ENCODE measurements at regions not wholly inside any gene's neighbourhood (a gene's known extent, or its start where the extent isn't known, plus 50 kb on each side); places are given as distances from the start of the nearest gene placed in this dataset.

GRCh38 chr7:17146621-17147020 is 151.8 kb upstream of the AHR start:
- Histone ChIP-seq H3K4me2 (no peak overlapping the region), H3K9me3 (no peaks in the 10 kb centered on the region), H3K4me3 (no peak overlapping the region), H3K27ac (no peak overlapping the region), H3K4me1 (peaks cover 25% of the 10 kb centered on the region)
- ChIA-PET CTCF (no interaction called here), POLR2A (no interaction called here)
- TF ChIP-seq, protein P1, sequence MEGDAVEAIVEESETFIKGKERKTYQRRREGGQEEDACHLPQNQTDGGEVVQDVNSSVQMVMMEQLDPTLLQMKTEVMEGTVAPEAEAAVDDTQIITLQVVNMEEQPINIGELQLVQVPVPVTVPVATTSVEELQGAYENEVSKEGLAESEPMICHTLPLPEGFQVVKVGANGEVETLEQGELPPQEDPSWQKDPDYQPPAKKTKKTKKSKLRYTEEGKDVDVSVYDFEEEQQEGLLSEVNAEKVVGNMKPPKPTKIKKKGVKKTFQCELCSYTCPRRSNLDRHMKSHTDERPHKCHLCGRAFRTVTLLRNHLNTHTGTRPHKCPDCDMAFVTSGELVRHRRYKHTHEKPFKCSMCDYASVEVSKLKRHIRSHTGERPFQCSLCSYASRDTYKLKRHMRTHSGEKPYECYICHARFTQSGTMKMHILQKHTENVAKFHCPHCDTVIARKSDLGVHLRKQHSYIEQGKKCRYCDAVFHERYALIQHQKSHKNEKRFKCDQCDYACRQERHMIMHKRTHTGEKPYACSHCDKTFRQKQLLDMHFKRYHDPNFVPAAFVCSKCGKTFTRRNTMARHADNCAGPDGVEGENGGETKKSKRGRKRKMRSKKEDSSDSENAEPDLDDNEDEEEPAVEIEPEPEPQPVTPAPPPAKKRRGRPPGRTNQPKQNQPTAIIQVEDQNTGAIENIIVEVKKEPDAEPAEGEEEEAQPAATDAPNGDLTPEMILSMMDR (IDR thresholded peaks at IDR 0.05) = no peak
- no peak for TF ChIP-seq HEYL (CRISPR knock-in tag; IDR thresholded peaks at IDR 0.05)
- no peak for TF ChIP-seq E2F6 (IDR thresholded peaks at IDR 0.05; ENCODE audit: borderline replicate concordance, low read depth)
- no peak for TF ChIP-seq ZC3H11A (IDR thresholded peaks at IDR 0.05)
- no peak for TF ChIP-seq REST (IDR thresholded peaks at IDR 0.05)
- no peak for TF ChIP-seq ZNF302 (CRISPR knock-in tag; IDR thresholded peaks at IDR 0.05)
- no peak for TF ChIP-seq JUNB (IDR thresholded peaks at IDR 0.05)
- no peak for TF ChIP-seq RCOR1 (IDR thresholded peaks at IDR 0.05; ENCODE audit: low read depth, low read length)
- no peak for TF ChIP-seq TP53 (CRISPR knock-in tag; IDR thresholded peaks at IDR 0.05)
- no peak for TF ChIP-seq HMGXB4 (CRISPR knock-in tag; IDR thresholded peaks at IDR 0.05; ENCODE audit: borderline replicate concordance)
- no peak for TF ChIP-seq MAZ (IDR thresholded peaks at IDR 0.05; ENCODE audit: borderline replicate concordance, low read depth, low read length)
- no peak for TF ChIP-seq EP300 (IDR thresholded peaks at IDR 0.05)
- ATAC-seq (no peak), FAIRE-seq (no peak), DNase-seq (ENCODE audit: low read depth in 1 of 2, low spot score in 1 of 2) (no peak)
- WGBS (ENCODE audit: missing lambda C conversion rate) = 89% methylated on average over 4 of the region's 4 CpGs

DNA sequence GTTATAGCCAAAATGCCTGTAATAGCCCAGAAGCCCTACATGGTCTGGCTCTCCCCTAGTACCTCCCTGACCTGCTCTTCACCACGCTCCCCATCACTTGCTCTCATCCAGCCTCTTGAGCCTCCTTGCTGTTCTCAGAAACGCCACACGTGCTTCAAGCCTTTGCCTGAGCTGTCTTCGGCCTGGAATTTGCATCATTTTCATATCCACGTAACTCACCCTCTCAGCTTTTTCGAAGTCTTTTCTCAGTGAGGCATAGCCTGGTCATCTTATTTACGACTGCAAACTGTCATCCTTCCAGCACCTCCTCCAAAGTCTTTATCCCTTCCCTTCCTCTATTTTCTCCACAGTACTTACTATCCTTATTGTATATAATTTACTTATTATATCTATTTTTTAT is 151.0 kb upstream of the AHR start:
- WGBS (ENCODE audit: missing lambda C conversion rate) = 87% methylated on average over 7 of the region's 7 CpGs
- CTCF ChIA-PET = no interaction called here
- H3K4me3 ChIP-seq = no peak overlapping the region
- POLR2A ChIA-PET = no interaction called here
- no peak for TF ChIP-seq TP53 (CRISPR knock-in tag; IDR thresholded peaks at IDR 0.05)
- TF ChIP-seq NFE2L2 (conservative IDR thresholded peaks at IDR 0.05; ENCODE audit: low read length) = no peak
- no peak for TF ChIP-seq TFCP2L1 (CRISPR knock-in tag; IDR thresholded peaks at IDR 0.05)
- TF ChIP-seq HEYL (CRISPR knock-in tag; IDR thresholded peaks at IDR 0.05) = no peak
- TF ChIP-seq CBX8 (IDR thresholded peaks at IDR 0.05) = no peak
- no peak for TF ChIP-seq SMC3 (IDR thresholded peaks at IDR 0.05)
- no peak for TF ChIP-seq PBX3 (IDR thresholded peaks at IDR 0.05)
- no peak for TF ChIP-seq ZC3H11A (IDR thresholded peaks at IDR 0.05)
- no peak for TF ChIP-seq REST (IDR thresholded peaks at IDR 0.05)
- TF ChIP-seq NR3C1 (IDR thresholded peaks at IDR 0.05) = no peak
- no peaks in the 10 kb centered on the region for H3K9me3 ChIP-seq
- no peak overlapping the region for H3K4me2 ChIP-seq
- DNase-seq (ENCODE audit: low read depth in 1 of 2, low spot score in 1 of 2) (no peak), ATAC-seq (no peak), FAIRE-seq (no peak)
- H3K4me1 ChIP-seq = peaks cover 25% of the 10 kb centered on the region
- no peak overlapping the region for H3K27ac ChIP-seq
